B cell (primary cell): ENCODE measurements at regions not wholly inside any gene's neighbourhood (a gene's known extent, or its start where the extent isn't known, plus 50 kb on each side); places are given as distances from the start of the nearest gene placed in this dataset.

ENCODE experiments used
- ATAC-seq: fragments of 200-7000 bp; cut with Tn5 transposase; one replicate; pipeline ENCODE4 v1.10.0; 2021; ENCODE audit warnings: low read depth, mild to moderate bottlenecking, moderate number of reproducible peaks, moderate library complexity
- CTCF ChIA-PET: fragments of 350-600 bp; sonication (Branson Sonifier 250); formaldehyde crosslinking; loops from one replicate; lab custom pipeline; 2021; ENCODE audit warnings: antibody characterized with exemption, inconsistent platforms; lab: Charles Lee
- POLR2A ChIA-PET: fragments of 350-600 bp; sonication (Branson Sonifier 250); formaldehyde crosslinking; loops from one replicate; lab custom pipeline; 2021; ENCODE audit warnings: antibody characterized with exemption; lab: Charles Lee
- DNase-seq: peaks from one replicate; pipeline ENCODE4 v3.0.0; 2013
- H2AFZ ChIP-seq: 2 replicates; pipeline ENCODE4 v1.6.1; 2012; ENCODE audit warnings: mild to moderate bottlenecking, low read depth, low read length; ENCODE audit not compliant: insufficient read depth, poor library complexity, severe bottlenecking
- H3K27ac ChIP-seq, 2 donors: 1 replicate in 1 of 2; 2 replicates in 1 of 2; pipeline ENCODE4 v1.5.1; 2012 to 2013; ENCODE audit warnings: low read length in 2 of 2, mild to moderate bottlenecking in 2 of 2, moderate library complexity in 1 of 2
- H3K27me3 ChIP-seq, 4 experiments: fragments of 200-600 bp in 1 of 4; sonication (generic) in 1 of 4; replicated peaks in 1 of 4; 1 replicate in 2 of 4; 2 replicates in 2 of 4; pipeline versions ENCODE4 v1.6.1 to v1.7.0; 2013 to 2016; ENCODE audit warnings: low read length in 3 of 4, mild to moderate bottlenecking in 2 of 4, mixed read lengths in 1 of 4, moderate library complexity in 1 of 4; ENCODE audit not compliant: insufficient read depth in 4 of 4, control insufficient read depth in 3 of 4; ENCODE audit errors: control extremely low read depth in 1 of 4
- H3K36me3 ChIP-seq, 2 experiments: replicated peaks in 1 of 2; 1 replicate in 1 of 2; 2 replicates in 1 of 2; pipeline versions ENCODE4 v1.6.1 to v1.7.1; 2013; ENCODE audit warnings: low read length in 1 of 2; ENCODE audit not compliant: insufficient read depth in 2 of 2, control insufficient read depth in 1 of 2; ENCODE audit errors: control extremely low read depth in 1 of 2, extremely low read depth in 1 of 2
- H3K4me1 ChIP-seq, 2 donors: fragments of 200-600 bp in 1 of 2; sonication (generic) in 1 of 2; 1 replicate in 1 of 2; 2 replicates in 1 of 2; pipeline versions ENCODE4 v1.5.1 to v1.6.1; 2013 to 2017; ENCODE audit warnings: low read length in 2 of 2; ENCODE audit not compliant: control insufficient read depth in 2 of 2, insufficient read depth in 2 of 2
- H3K4me2 ChIP-seq: replicated peaks from 2 replicates; pipeline ENCODE3; 2012; ENCODE audit warnings: mild to moderate bottlenecking, low read depth, low read length; ENCODE audit not compliant: poor library complexity, severe bottlenecking
- H3K4me3 ChIP-seq, 5 experiments: fragments of 200-600 bp in 1 of 5; sonication (generic) in 1 of 5; 1 replicate in 3 of 5; 2 replicates in 2 of 5; pipeline versions ENCODE4 v1.5.1 to v1.7.0; 2011 to 2016; ENCODE audit warnings: low read length in 4 of 5, mild to moderate bottlenecking in 4 of 5, low read depth in 2 of 5, control low read depth in 1 of 5, moderate library complexity in 1 of 5; ENCODE audit not compliant: insufficient read depth in 1 of 5; ENCODE audit errors: control extremely low read depth in 1 of 5, extremely low read depth in 1 of 5
- H3K79me2 ChIP-seq: fragments of 200-600 bp; sonication (generic); one replicate; pipeline ENCODE4 v1.6.0; 2016; ENCODE audit warnings: low read length; ENCODE audit not compliant: control insufficient read depth, insufficient read depth
- H3K9ac ChIP-seq: fragments of 200-600 bp; sonication (generic); 2 replicates; pipeline ENCODE4 v1.6.1; 2017; ENCODE audit warnings: mild to moderate bottlenecking, low read length, moderate library complexity
- H3K9me3 ChIP-seq, 3 donors: one replicate each; pipeline versions ENCODE4 v1.6.1 to v1.7.1; 2013; ENCODE audit warnings: low read length in 2 of 3; ENCODE audit not compliant: control insufficient read depth in 2 of 3, insufficient read depth in 1 of 3; ENCODE audit errors: control extremely low read depth in 1 of 3
- H4K20me1 ChIP-seq: 2 replicates; pipeline ENCODE4 v1.6.0; 2012; ENCODE audit warnings: mild to moderate bottlenecking, low read length; ENCODE audit not compliant: insufficient read depth, control insufficient read depth, poor library complexity, severe bottlenecking
- H3K27ac Mint-ChIP-seq: one replicate; pipeline ENCODE4 v1.8.0; 2021; ENCODE audit warnings: mixed read lengths
- H3K27me3 Mint-ChIP-seq: one replicate; pipeline ENCODE4 v1.8.0; 2021; ENCODE audit warnings: mixed read lengths
- H3K4me1 Mint-ChIP-seq: one replicate; pipeline ENCODE4 v1.8.0; 2021; ENCODE audit warnings: mixed read lengths
- H3K4me3 Mint-ChIP-seq: one replicate; pipeline ENCODE4 v1.8.0; 2021; ENCODE audit warnings: mixed read lengths
- H3K9me3 Mint-ChIP-seq: one replicate; pipeline ENCODE4 v1.8.0; 2022; ENCODE audit warnings: mixed read lengths; ENCODE audit not compliant: insufficient read depth
- EZH2 ChIP-seq: IDR thresholded peaks from 2 replicates; pipeline ENCODE4 v1.6.1; 2012; ENCODE audit warnings: borderline replicate concordance, low read depth, mild to moderate bottlenecking, moderate library complexity, low read length; ENCODE audit not compliant: insufficient read depth, poor library complexity, severe bottlenecking
- WGBS: methylation state at CpG from one replicate; pipeline ENCODE4 v1.1.5; 2013; ENCODE audit warnings: missing lambda C conversion rate; ENCODE audit not compliant: insufficient coverage; 5-methylcytosine and 5-hydroxymethylcytosine counted together
- intact Hi-C: fragments of 100-400 bp; cut with micrococcal nuclease; formaldehyde crosslinking; loops from one replicate; pipeline ENCODE4 v1.10.0; 2022
- TF ChIP-seq, protein P1 (sequence below): fragments of 200-600 bp; IDR thresholded peaks from one replicate; pipeline ENCODE4 v1.8.0; 2022; ENCODE audit warnings: antibody characterized with exemption, mild to moderate bottlenecking

DNA sequence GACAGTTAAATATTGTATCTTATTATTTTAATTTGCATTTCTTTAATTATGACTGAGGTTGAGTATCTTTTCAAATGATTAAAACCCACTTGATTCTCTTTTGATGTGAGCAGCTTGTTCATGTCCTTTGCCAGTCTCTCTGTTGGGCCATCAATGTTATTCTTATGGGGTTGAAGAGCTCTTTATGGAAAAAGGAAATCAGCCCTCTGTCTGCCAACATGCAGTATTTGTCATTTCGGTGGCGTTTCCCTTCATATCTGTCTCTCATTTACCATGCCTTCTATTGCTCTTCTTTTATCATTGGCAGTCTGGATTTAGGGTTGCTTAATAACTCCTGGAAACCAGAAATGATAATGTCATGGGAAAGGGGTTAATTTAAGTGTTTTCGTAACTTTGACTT, 340.7 kb upstream of the DNAJC19 start:
- no peak for TF ChIP-seq EZH2
- TF ChIP-seq, protein P1, sequence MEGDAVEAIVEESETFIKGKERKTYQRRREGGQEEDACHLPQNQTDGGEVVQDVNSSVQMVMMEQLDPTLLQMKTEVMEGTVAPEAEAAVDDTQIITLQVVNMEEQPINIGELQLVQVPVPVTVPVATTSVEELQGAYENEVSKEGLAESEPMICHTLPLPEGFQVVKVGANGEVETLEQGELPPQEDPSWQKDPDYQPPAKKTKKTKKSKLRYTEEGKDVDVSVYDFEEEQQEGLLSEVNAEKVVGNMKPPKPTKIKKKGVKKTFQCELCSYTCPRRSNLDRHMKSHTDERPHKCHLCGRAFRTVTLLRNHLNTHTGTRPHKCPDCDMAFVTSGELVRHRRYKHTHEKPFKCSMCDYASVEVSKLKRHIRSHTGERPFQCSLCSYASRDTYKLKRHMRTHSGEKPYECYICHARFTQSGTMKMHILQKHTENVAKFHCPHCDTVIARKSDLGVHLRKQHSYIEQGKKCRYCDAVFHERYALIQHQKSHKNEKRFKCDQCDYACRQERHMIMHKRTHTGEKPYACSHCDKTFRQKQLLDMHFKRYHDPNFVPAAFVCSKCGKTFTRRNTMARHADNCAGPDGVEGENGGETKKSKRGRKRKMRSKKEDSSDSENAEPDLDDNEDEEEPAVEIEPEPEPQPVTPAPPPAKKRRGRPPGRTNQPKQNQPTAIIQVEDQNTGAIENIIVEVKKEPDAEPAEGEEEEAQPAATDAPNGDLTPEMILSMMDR, result no peak
- H3K27ac Mint-ChIP-seq, result no peak overlapping the region
- ATAC-seq (no peak), DNase-seq (no peak)
- WGBS, result 100% methylated on average over 1 of the region's 3 CpGs
- Histone ChIP-seq H2AFZ (no peak overlapping the region), H3K4me1 (no peaks in the 10 kb centered on the region), H4K20me1 (no peaks in the 10 kb centered on the region), H3K27ac (no peak overlapping the region), H3K27me3 (no peaks in the 10 kb centered on the region), H3K79me2 (no peaks in the 10 kb centered on the region), H3K4me2 (no peak overlapping the region), H3K9ac (no peak overlapping the region), H3K9me3 (no peaks in the 10 kb centered on the region), H3K36me3 (no peaks in the 10 kb centered on the region), H3K4me3 (no peak overlapping the region)
- ChIA-PET CTCF (interaction anchor here (0.7 to 1.6 kb wide), 2 partner anchors 41 to 1354 kb away, joined by 3 to 6 read pairs; no protein-coding TSS in a partner anchor), POLR2A (no interaction called here)
- no peaks in the 10 kb centered on the region for H3K4me1 Mint-ChIP-seq
- no peak overlapping the region for H3K4me3 Mint-ChIP-seq
- intact Hi-C loops, result no loop called here
- H3K9me3 Mint-ChIP-seq, result no peaks in the 10 kb centered on the region
- H3K27me3 Mint-ChIP-seq, result no peaks in the 10 kb centered on the region

DNA sequence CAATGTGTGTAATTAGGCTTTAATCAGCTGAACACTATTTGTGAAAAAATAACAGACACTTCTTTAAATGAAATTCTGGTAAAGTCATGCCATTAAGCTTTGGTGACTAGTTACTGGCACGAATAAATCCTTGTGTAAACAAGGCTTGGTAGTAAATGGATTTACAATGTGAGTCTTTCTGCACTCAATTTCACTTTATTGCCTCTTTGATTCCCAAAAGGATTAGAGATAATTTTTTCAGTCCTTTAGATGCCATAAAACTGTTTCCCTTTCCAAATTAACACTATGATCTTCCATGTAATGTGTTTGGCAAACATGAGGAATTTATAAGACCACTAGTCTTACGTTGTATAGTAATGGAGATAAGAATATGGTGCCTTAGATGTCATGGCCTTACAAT, 339.5 kb upstream of the DNAJC19 start:
- no peaks in the 10 kb centered on the region for H3K4me1 Mint-ChIP-seq
- no peak overlapping the region for H3K4me3 Mint-ChIP-seq
- Histone ChIP-seq H3K27me3 (no peaks in the 10 kb centered on the region), H3K4me3 (no peak overlapping the region), H3K9ac (no peak overlapping the region), H3K4me2 (no peak overlapping the region), H2AFZ (no peak overlapping the region), H3K4me1 (no peaks in the 10 kb centered on the region), H3K36me3 (no peaks in the 10 kb centered on the region), H4K20me1 (no peaks in the 10 kb centered on the region), H3K79me2 (no peaks in the 10 kb centered on the region), H3K27ac (no peak overlapping the region), H3K9me3 (no peaks in the 10 kb centered on the region)
- no peak overlapping the region for H3K27ac Mint-ChIP-seq
- no peaks in the 10 kb centered on the region for H3K27me3 Mint-ChIP-seq
- TF ChIP-seq, protein P1, result no peak
- TF ChIP-seq EZH2, result no peak
- no peaks in the 10 kb centered on the region for H3K9me3 Mint-ChIP-seq
- WGBS, result 100% methylated on average over 1 of the region's 2 CpGs
- ATAC-seq (no peak), DNase-seq (no peak)
- ChIA-PET CTCF (interaction anchor here (0.8 kb wide), 1 partner anchor 14 kb away, joined by 3 read pairs; no protein-coding TSS in a partner anchor), POLR2A (no interaction called here)
- intact Hi-C loops, result no loop called here
